Mucosa of rectum (tissue), 2 donors: ENCODE measurements at regions not wholly inside any gene's neighbourhood (a gene's known extent, or its start where the extent isn't known, plus 50 kb on each side); places are given as distances from the start of the nearest gene placed in this dataset.

Experiments
- H3K27ac ChIP-seq, 2 donors: one replicate each; pipeline ENCODE4 v1.7.0; 2013; ENCODE audit warnings: inconsistent platforms in 2 of 2, low read depth in 2 of 2, low read length in 2 of 2
- H3K27me3 ChIP-seq, 2 donors: one replicate each; pipeline ENCODE4 v1.7.0; 2013; ENCODE audit warnings: low read length in 2 of 2; ENCODE audit not compliant: control insufficient read depth in 2 of 2, insufficient read depth in 2 of 2
- H3K36me3 ChIP-seq, 2 donors: one replicate each; pipeline ENCODE4 v1.7.0; 2013; ENCODE audit warnings: low read length in 2 of 2; ENCODE audit not compliant: control insufficient read depth in 2 of 2, insufficient read depth in 2 of 2
- H3K4me1 ChIP-seq, 2 donors: one replicate each; pipeline ENCODE4 v1.7.0; 2013; ENCODE audit warnings: low read length in 2 of 2, mild to moderate bottlenecking in 1 of 2; ENCODE audit not compliant: control insufficient read depth in 2 of 2, insufficient read depth in 2 of 2
- H3K4me3 ChIP-seq, 2 donors: one replicate each; pipeline ENCODE4 v1.7.0; 2013; ENCODE audit warnings: low read length in 2 of 2
- H3K9ac ChIP-seq, 2 donors: one replicate each; pipeline ENCODE4 v1.7.0; 2013; ENCODE audit warnings: low read length in 2 of 2, low read depth in 1 of 2, mild to moderate bottlenecking in 1 of 2
- H3K9me3 ChIP-seq, 2 donors: one replicate each; pipeline ENCODE4 v1.7.0; 2013; ENCODE audit warnings: low read length in 2 of 2; ENCODE audit not compliant: control insufficient read depth in 2 of 2
- donor health status: healthy.
- donor health status: Normal muscosa, but diverticular disease.

- Histone ChIP-seq H3K9me3 (no peaks in the 10 kb centered on the region), H3K4me3 (no peak overlapping the region), H3K9ac (no peak overlapping the region), H3K4me1 (no peaks in the 10 kb centered on the region), H3K27me3 (no peaks in the 10 kb centered on the region), H3K27ac (no peak overlapping the region), H3K36me3 (no peaks in the 10 kb centered on the region)
Measured at GRCh38 chr2:83941886-83942285, 517.2 kb downstream of the SUCLG1 start.

GRCh38 chr2:83933749-83934148 is 525.3 kb downstream of the SUCLG1 start:
- H3K4me3 ChIP-seq = no peak overlapping the region
- H3K36me3 ChIP-seq = no peaks in the 10 kb centered on the region
- no peak overlapping the region for H3K27ac ChIP-seq
- no peak overlapping the region for H3K9ac ChIP-seq
- no peaks in the 10 kb centered on the region for H3K9me3 ChIP-seq
- no peaks in the 10 kb centered on the region for H3K4me1 ChIP-seq
- H3K27me3 ChIP-seq = no peaks in the 10 kb centered on the region

GRCh38 chr2:83923531-83923930 is 535.5 kb downstream of the SUCLG1 start:
- no peaks in the 10 kb centered on the region for H3K27me3 ChIP-seq
- H3K9ac ChIP-seq = no peak overlapping the region
- H3K9me3 ChIP-seq = no peaks in the 10 kb centered on the region
- H3K4me1 ChIP-seq = no peaks in the 10 kb centered on the region
- H3K36me3 ChIP-seq = no peaks in the 10 kb centered on the region
- no peak overlapping the region for H3K27ac ChIP-seq
- H3K4me3 ChIP-seq = no peak overlapping the region

- Histone ChIP-seq H3K27ac (no peak overlapping the region), H3K4me3 (no peak overlapping the region), H3K4me1 (no peaks in the 10 kb centered on the region), H3K27me3 (no peaks in the 10 kb centered on the region), H3K36me3 (no peaks in the 10 kb centered on the region), H3K9ac (no peak overlapping the region), H3K9me3 (no peaks in the 10 kb centered on the region)
Measured at GRCh38 chr2:83916559-83916958, 542.5 kb downstream of the SUCLG1 start.

- Histone ChIP-seq H3K4me1 (no peaks in the 10 kb centered on the region), H3K4me3 (no peak overlapping the region), H3K9me3 (no peaks in the 10 kb centered on the region), H3K36me3 (no peaks in the 10 kb centered on the region), H3K27ac (no peak overlapping the region), H3K9ac (no peak overlapping the region), H3K27me3 (no peaks in the 10 kb centered on the region)
Measured at GRCh38 chr2:83915381-83915780, 543.7 kb downstream of the SUCLG1 start.

- H3K9ac ChIP-seq = no peak overlapping the region
- no peaks in the 10 kb centered on the region for H3K27me3 ChIP-seq
- no peak overlapping the region for H3K27ac ChIP-seq
- no peaks in the 10 kb centered on the region for H3K36me3 ChIP-seq
- H3K4me3 ChIP-seq = no peak overlapping the region
- no peaks in the 10 kb centered on the region for H3K4me1 ChIP-seq
- H3K9me3 ChIP-seq = no peaks in the 10 kb centered on the region
Measured at GRCh38 chr2:83908750-83909149, 550.3 kb downstream of the SUCLG1 start.

GRCh38 chr2:83901317-83901716 is 557.8 kb downstream of the SUCLG1 start:
- H3K4me3 ChIP-seq = no peak overlapping the region
- H3K9ac ChIP-seq = no peak overlapping the region
- no peak overlapping the region for H3K27ac ChIP-seq
- H3K4me1 ChIP-seq = no peaks in the 10 kb centered on the region
- no peaks in the 10 kb centered on the region for H3K9me3 ChIP-seq
- H3K36me3 ChIP-seq = no peaks in the 10 kb centered on the region
- no peaks in the 10 kb centered on the region for H3K27me3 ChIP-seq

GRCh38 chr2:83900862-83901261 is 558.2 kb downstream of the SUCLG1 start:
- Histone ChIP-seq H3K4me3 (no peak overlapping the region), H3K4me1 (no peaks in the 10 kb centered on the region), H3K27me3 (no peaks in the 10 kb centered on the region), H3K36me3 (no peaks in the 10 kb centered on the region), H3K9me3 (no peaks in the 10 kb centered on the region), H3K9ac (no peak overlapping the region), H3K27ac (no peak overlapping the region)

GRCh38 chr2:83899271-83899670 is 559.8 kb downstream of the SUCLG1 start:
- no peaks in the 10 kb centered on the region for H3K4me1 ChIP-seq
- H3K36me3 ChIP-seq = no peaks in the 10 kb centered on the region
- no peaks in the 10 kb centered on the region for H3K9me3 ChIP-seq
- no peak overlapping the region for H3K9ac ChIP-seq
- H3K4me3 ChIP-seq = no peak overlapping the region
- no peaks in the 10 kb centered on the region for H3K27me3 ChIP-seq
- H3K27ac ChIP-seq = no peak overlapping the region

GRCh38 chr2:83894976-83895375 is 564.1 kb downstream of the SUCLG1 start:
- no peaks in the 10 kb centered on the region for H3K4me1 ChIP-seq
- H3K9ac ChIP-seq = no peak overlapping the region
- no peak overlapping the region for H3K4me3 ChIP-seq
- no peaks in the 10 kb centered on the region for H3K27me3 ChIP-seq
- no peaks in the 10 kb centered on the region for H3K9me3 ChIP-seq
- H3K36me3 ChIP-seq = no peaks in the 10 kb centered on the region
- H3K27ac ChIP-seq = no peak overlapping the region

GRCh38 chr2:83887757-83888156 is 571.3 kb downstream of the SUCLG1 start:
- no peaks in the 10 kb centered on the region for H3K36me3 ChIP-seq
- no peaks in the 10 kb centered on the region for H3K4me1 ChIP-seq
- H3K4me3 ChIP-seq = no peak overlapping the region
- H3K27ac ChIP-seq = no peak overlapping the region
- no peaks in the 10 kb centered on the region for H3K9me3 ChIP-seq
- no peaks in the 10 kb centered on the region for H3K27me3 ChIP-seq
- H3K9ac ChIP-seq = no peak overlapping the region
